ENCODE measurements at regions not wholly inside any gene's neighbourhood (a gene's known extent, or its start where the extent isn't known, plus 50 kb on each side); places are given as distances from the start of the nearest gene placed in this dataset.
A peak's percentile ranks its signal among the peaks of the same experiment; 100 is the strongest.

DNA sequence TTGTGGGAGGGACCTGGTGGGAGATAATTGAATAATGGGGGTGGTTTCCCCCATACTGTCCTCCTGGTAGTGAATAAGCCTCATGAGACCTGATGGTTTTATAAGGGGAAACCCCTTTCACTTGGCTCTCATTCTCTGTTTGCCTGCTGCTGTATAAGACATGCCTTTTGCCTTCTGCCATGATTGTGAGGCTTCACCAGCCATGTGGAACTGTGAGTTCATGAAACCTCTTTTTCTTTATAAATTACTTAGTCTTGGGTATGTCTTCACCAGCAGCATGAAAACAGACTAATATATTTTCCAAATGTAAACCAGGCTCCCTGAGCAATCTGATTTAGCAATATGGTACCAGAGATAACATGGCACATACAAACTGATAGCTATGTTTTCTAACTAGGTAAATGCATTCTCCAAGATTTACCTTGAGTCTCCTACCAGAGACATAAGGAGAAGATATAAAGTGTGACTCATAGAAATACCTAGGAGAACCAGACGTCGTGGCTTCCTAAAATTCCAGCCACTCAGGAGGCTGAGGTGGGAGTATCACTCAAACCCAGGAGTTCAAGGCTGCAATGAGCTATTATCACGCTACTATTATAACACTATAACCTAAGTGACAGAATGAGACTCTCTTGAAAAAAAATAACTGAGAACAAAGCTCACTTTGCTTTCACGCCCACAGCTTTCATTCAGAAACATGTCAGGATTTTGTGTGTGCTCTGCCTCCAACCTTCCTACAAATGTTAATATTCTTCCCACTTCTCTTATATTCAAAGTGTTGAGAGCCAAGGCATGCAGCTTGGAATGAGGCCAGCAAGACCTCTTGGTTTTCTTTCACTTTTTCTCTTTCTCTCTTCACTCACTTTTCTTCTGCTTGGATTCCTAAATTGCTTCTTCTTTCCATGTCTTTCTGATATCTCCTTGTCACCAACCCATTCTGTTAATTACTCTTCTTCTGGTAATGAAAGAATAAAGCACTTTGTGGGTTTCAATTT is 263.9 kb upstream of the UBE2E3 start:
- TF ChIP-seq, protein P1, sequence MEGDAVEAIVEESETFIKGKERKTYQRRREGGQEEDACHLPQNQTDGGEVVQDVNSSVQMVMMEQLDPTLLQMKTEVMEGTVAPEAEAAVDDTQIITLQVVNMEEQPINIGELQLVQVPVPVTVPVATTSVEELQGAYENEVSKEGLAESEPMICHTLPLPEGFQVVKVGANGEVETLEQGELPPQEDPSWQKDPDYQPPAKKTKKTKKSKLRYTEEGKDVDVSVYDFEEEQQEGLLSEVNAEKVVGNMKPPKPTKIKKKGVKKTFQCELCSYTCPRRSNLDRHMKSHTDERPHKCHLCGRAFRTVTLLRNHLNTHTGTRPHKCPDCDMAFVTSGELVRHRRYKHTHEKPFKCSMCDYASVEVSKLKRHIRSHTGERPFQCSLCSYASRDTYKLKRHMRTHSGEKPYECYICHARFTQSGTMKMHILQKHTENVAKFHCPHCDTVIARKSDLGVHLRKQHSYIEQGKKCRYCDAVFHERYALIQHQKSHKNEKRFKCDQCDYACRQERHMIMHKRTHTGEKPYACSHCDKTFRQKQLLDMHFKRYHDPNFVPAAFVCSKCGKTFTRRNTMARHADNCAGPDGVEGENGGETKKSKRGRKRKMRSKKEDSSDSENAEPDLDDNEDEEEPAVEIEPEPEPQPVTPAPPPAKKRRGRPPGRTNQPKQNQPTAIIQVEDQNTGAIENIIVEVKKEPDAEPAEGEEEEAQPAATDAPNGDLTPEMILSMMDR (IDR thresholded peaks at IDR 0.05; ENCODE audit: low read length, missing control alignments), result no peak
- peak; percentile 30 for DNase-seq (ENCODE audit: low read depth)
- no peak overlapping the region for H3K4me3 ChIP-seq (replicated peaks; ENCODE audit: low read depth, low read length)

DNA sequence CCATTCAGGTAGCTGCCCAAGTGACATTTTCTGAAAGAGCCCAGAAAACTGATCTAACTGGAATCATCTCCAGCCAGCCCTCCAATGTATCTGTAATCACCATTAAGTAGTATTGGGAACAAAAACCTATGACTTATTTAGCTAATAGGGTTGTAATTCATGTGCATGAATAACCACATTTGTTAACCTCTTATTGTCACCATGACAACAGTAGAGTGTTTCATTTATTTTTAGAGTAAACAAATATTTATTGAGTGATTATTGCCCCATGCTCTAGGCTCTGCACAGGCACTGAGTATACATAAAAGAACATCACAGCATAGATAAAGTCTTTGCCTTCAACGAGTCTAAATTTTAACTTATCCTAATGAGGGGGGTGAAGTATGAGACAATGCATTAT is 265.4 kb upstream of the UBE2E3 start:
- H3K4me3 ChIP-seq (replicated peaks; ENCODE audit: low read depth, low read length), result no peak overlapping the region
- TF ChIP-seq, protein P1 (IDR thresholded peaks at IDR 0.05; ENCODE audit: low read length, missing control alignments), result no peak
- no peak for DNase-seq (ENCODE audit: low read depth)

- DNase-seq (ENCODE audit: low read depth), result no peak
- TF ChIP-seq, protein P1 (IDR thresholded peaks at IDR 0.05; ENCODE audit: low read length, missing control alignments), result no peak
- no peak overlapping the region for H3K4me3 ChIP-seq (replicated peaks; ENCODE audit: low read depth, low read length)
Measured at GRCh38 chr2:180709392-180710145, 270.8 kb upstream of the UBE2E3 start.

DNA sequence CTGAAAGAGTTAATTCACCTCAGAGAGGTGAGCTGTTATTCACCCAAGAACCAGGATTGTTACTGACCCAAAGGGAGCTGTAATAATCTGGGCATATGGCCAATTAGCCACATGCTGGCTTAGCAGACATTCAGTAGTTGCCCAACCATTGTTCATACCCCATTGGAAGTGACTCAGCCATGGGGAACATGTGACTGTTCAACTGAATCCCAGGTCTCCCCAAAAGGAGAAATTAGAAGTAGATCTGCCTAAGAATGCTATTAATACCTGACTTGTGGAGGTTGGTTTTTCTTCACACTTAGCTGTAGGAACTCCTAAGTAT is 272.6 kb upstream of the UBE2E3 start:
- peak; percentile 96 for DNase-seq (ENCODE audit: low read depth)
- TF ChIP-seq, protein P1 (IDR thresholded peaks at IDR 0.05; ENCODE audit: low read length, missing control alignments), result no peak
- no peak overlapping the region for H3K4me3 ChIP-seq (replicated peaks; ENCODE audit: low read depth, low read length)

DNA sequence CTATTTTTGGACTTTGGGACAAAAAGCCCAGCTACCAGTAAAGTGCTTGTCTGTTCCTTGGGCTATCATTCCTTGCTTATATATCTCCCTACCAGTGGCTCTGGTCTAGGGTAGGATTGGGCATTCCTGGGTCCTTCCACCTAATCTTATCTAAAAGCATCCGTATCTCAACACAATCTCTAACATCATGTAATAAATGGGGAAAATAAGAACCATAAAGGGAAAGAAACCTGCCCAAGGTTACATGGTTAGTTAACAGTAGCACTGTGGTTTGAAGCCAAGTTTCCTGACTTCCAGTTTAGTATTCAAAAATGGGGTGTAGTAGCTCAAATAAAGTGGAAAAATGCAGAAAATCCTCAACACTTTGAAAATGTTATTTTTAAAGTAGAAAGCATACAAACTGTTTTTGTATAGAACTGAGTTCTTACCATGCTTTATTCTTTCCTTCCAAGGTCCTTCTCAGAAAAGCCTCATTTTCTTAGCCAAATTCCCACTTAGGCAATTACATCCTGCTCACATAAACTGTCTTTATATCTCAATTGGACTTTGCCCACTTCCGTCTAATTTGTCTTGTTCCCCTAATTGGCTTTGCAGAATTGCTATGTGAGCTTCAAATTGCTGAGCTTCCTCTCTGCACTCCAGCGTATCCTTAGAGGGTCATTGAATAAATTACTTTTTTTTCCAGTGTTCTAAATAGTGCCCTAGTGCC is 273.1 kb upstream of the UBE2E3 start:
- TF ChIP-seq, protein P1 (IDR thresholded peaks at IDR 0.05; ENCODE audit: low read length, missing control alignments), result no peak
- no peak overlapping the region for H3K4me3 ChIP-seq (replicated peaks; ENCODE audit: low read depth, low read length)
- DNase-seq (ENCODE audit: low read depth), result no peak

DNA sequence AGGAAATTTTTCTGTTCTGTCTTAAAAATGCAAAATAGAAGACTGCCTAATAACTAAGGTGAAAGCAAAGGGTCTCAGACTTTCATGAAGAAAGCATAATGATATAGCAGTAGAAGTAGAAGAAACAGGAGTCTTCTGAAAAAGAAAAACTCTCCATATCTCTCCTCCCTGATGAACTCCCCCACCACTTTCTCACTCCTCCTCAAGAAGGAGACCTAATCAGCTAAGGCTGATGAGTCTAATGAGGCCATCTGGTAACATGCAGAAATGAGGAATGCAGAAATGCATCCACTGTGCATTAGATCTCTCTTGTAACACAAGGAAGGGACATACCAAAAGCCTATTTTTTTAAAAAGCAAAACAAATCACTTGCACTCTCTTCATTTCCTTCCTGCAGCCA is 273.7 kb upstream of the UBE2E3 start:
- no peak for DNase-seq (ENCODE audit: low read depth)
- H3K4me3 ChIP-seq (replicated peaks; ENCODE audit: low read depth, low read length), result no peak overlapping the region
- TF ChIP-seq, protein P1 (IDR thresholded peaks at IDR 0.05; ENCODE audit: low read length, missing control alignments), result no peak
